ENCODE measurements at regions not wholly inside any gene's neighbourhood (a gene's known extent, or its start where the extent isn't known, plus 50 kb on each side); places are given as distances from the start of the nearest gene placed in this dataset.

GRCh38 chr18:76252880-76253279 is 242.2 kb downstream of the ZNF516 start:
- TF ChIP-seq CTCF (IDR thresholded peaks at IDR 0.05; ENCODE audit: insufficient read depth, low read length, poor library complexity, severe bottlenecking) (no peak), EZH2phosphoT487 (conservative IDR thresholded peaks at IDR 0.05; ENCODE audit: low read length) (no peak)
